ENCODE measurements at regions not wholly inside any gene's neighbourhood (a gene's known extent, or its start where the extent isn't known, plus 50 kb on each side); places are given as distances from the start of the nearest gene placed in this dataset.
"Not testable (repeated sequence)": the region's sequence is repeated elsewhere in the genome, so short reads cannot be mapped to it uniquely, and the experiment has no call there.

DNA sequence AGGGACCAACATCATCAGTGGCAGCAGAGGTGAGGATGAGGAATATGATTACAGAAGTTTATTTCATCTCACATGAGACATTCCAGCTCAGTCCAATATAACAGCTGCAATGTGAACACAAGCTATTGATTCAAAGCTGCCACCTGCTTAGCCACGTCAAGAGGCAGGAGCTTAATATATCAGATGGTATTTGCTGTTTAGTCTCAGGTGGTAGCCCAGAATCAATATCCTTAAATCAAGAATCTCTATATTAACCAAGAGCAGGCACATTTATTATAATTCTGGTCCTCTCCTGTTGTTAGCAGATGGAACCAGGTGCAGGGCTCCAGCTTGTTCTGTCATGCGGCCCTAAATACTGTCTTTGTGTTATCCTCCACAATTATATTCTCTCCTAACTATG is 431.6 kb downstream of the ICE1 start:
- Histone ChIP-seq H3K4me1 (no peaks in the 10 kb centered on the region), H3K36me3 (no peaks in the 10 kb centered on the region), H3K27ac (no peak overlapping the region), H3K4me3 (no peak overlapping the region), H3K27me3 (no peaks in the 10 kb centered on the region), H3K9me3 (no peaks in the 10 kb centered on the region)
- 69 to 94% methylated on average over 2 of the region's 2 CpGs for WGBS, 2 donors (ENCODE audit: low coverage in 1 of 2)
- TF ChIP-seq POLR2AphosphoS5 (IDR thresholded peaks at IDR 0.05) (no peak), EP300 (IDR thresholded peaks at IDR 0.05) (no peak), POLR2A (IDR thresholded peaks at IDR 0.05) (no peak)
- TF ChIP-seq, protein P1, sequence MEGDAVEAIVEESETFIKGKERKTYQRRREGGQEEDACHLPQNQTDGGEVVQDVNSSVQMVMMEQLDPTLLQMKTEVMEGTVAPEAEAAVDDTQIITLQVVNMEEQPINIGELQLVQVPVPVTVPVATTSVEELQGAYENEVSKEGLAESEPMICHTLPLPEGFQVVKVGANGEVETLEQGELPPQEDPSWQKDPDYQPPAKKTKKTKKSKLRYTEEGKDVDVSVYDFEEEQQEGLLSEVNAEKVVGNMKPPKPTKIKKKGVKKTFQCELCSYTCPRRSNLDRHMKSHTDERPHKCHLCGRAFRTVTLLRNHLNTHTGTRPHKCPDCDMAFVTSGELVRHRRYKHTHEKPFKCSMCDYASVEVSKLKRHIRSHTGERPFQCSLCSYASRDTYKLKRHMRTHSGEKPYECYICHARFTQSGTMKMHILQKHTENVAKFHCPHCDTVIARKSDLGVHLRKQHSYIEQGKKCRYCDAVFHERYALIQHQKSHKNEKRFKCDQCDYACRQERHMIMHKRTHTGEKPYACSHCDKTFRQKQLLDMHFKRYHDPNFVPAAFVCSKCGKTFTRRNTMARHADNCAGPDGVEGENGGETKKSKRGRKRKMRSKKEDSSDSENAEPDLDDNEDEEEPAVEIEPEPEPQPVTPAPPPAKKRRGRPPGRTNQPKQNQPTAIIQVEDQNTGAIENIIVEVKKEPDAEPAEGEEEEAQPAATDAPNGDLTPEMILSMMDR (IDR thresholded peaks at IDR 0.05), result no peak
- ATAC-seq, result no peak

DNA sequence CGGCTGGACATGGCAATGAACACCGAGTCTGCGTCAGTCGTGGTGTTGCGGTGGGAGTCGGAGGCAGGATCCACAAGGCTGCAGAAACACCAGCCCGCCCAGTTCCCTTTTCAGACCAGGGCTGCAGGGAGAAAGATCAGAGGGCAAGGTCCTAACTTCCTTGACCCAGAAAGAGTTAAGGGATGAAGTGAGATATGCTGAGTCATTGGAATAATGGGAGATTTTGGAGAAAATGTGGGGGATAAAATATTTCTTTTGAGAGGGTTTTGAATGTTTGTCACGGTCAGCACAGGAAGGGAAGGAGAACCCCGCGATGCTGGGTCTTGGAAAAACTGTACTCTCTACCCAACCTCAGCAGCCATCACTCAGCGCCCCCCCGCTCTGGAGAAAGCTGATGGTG is 416.0 kb downstream of the ICE1 start:
- 68 to 82% methylated on average over 6 to 10 of the region's 12 CpGs for WGBS, 2 donors (ENCODE audit: low coverage in 1 of 2)
- Histone ChIP-seq H3K9me3 (no peaks in the 10 kb centered on the region), H3K4me1 (no peaks in the 10 kb centered on the region), H3K4me3 (no peak overlapping the region), H3K36me3 (no peaks in the 10 kb centered on the region), H3K27me3 (no peaks in the 10 kb centered on the region), H3K27ac (no peak overlapping the region)
- no peak for TF ChIP-seq POLR2AphosphoS5 (IDR thresholded peaks at IDR 0.05)
- TF ChIP-seq, protein P1 (IDR thresholded peaks at IDR 0.05), result no peak
- ATAC-seq, result no peak

DNA sequence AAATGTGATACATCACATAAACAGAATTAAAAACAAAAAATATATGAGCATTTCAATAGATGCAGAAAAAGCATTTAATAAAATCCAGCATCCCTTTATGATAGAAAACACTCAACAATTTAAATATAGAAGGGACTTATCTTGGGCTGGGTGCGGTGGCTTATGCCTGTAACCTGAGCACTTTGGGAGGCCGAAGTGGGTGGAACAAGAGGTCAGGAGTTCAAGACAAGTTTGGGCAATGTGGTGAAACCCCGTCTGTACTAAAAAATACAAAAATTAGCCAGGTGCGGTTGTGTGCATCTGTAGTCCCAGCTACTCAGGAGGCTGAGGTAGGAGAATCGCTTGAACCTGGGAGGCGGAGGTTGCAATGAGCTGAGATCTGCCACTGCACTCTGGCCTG is 409.1 kb downstream of the ICE1 start:
- 89 to 90% methylated on average over 4 of the region's 6 CpGs for WGBS, 2 donors (ENCODE audit: low coverage in 1 of 2)
- not testable (repeated sequence) for H3K9me3 ChIP-seq, H3K27me3 ChIP-seq, H3K4me1 ChIP-seq, ATAC-seq, H3K4me3 ChIP-seq, H3K27ac ChIP-seq, H3K36me3 ChIP-seq

DNA sequence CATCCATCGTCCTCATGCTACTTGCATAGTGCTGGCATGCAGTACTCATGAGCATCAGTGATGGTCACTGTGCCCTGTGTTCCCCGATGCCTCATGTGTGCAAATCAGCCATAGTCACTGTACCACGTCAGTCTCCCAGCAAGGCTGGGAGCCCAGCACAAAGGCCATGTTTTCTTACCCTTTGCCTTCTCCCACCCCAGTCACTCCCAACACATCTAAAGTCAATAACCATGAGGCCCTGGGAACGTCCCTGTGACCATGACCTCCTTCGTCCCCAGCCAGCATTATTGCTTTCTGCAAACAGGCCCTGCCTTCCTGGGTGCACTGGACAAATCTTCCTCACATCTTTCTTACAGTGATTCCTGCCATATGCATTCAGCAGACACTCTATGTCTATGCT is 406.1 kb downstream of the ICE1 start:
- H3K27me3 ChIP-seq, result no peaks in the 10 kb centered on the region
- ATAC-seq, result no peak
- H3K4me3 ChIP-seq, result no peak overlapping the region
- no peak overlapping the region for H3K27ac ChIP-seq
- 70 to 96% methylated on average over 5 of the region's 5 CpGs for WGBS, 2 donors (ENCODE audit: low coverage in 1 of 2)
- H3K4me1 ChIP-seq, result peaks cover 0 to 5% (median 0%) of the 10 kb centered on the region in 3 donors
- H3K9me3 ChIP-seq, result no peaks in the 10 kb centered on the region
- no peak for TF ChIP-seq EP300 (IDR thresholded peaks at IDR 0.05)
- TF ChIP-seq, protein P1 (IDR thresholded peaks at IDR 0.05), result no peak
- TF ChIP-seq POLR2AphosphoS5 (IDR thresholded peaks at IDR 0.05), result no peak
- no peak for TF ChIP-seq POLR2A (IDR thresholded peaks at IDR 0.05)
- H3K36me3 ChIP-seq, result no peaks in the 10 kb centered on the region

DNA sequence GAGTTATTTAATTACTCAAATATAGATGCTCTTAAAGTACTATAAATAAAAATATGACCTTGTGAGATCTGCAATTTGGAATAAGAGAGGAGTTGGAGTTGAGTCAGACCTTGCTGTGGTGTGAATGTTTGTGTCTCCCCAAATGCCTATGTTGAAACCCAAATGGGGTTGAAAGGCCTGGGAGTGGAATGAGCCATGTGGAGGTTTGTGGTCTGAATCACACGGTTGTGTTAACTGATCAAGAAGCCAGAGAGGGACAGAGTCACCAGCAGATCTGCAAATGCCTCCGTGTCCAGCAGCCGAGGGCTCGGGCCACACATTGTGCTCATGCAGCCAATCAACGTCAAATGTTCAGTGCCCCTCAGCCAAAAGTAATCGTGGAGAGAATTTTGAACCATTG is 404.4 kb downstream of the ICE1 start:
- no peaks in the 10 kb centered on the region for H3K9me3 ChIP-seq
- H3K27ac ChIP-seq, result no peak overlapping the region
- H3K4me3 ChIP-seq, result no peak overlapping the region
- H3K36me3 ChIP-seq, result no peaks in the 10 kb centered on the region
- WGBS, 2 donors (ENCODE audit: low coverage in 1 of 2), result 61 to 72% methylated on average over 3 to 6 of the region's 6 CpGs
- ATAC-seq, result no peak
- TF ChIP-seq POLR2AphosphoS5 (IDR thresholded peaks at IDR 0.05) (peak; percentile 11), EP300 (IDR thresholded peaks at IDR 0.05) (no peak)
- no peaks in the 10 kb centered on the region for H3K27me3 ChIP-seq
- H3K4me1 ChIP-seq, result peaks cover 0 to 5% (median 0%) of the 10 kb centered on the region in 3 donors

DNA sequence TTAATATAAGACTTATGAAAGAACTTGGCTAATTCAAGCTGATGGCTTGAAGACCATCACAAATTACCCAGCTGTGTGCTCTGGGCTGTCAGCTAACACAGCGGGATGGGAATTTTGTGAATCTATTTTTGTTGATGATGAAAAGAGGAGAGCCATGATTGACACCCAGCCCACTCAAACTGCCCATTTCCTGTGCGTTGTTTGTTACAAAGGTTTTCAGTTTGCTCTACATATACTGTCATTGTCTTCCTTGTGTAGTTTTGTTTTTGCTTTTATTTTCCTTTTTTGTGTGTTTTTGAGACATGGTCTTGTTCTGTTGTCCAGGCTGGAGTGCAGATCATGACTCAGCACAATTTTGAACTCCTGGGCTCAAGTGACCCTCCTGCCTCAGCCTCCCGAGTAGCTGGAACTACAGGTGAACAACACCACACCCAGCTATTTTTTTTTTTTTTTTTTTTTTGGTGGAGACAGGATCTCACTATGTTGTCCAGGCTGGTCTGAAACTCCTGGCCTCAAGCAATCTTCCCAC is 400.3 kb downstream of the ICE1 start:
- no peaks in the 10 kb centered on the region for H3K9me3 ChIP-seq
- TF ChIP-seq, protein P1 (IDR thresholded peaks at IDR 0.05), result no peak
- no peak for TF ChIP-seq EP300 (IDR thresholded peaks at IDR 0.05)
- TF ChIP-seq POLR2AphosphoS5 (IDR thresholded peaks at IDR 0.05), result no peak
- no peak for TF ChIP-seq POLR2A (IDR thresholded peaks at IDR 0.05)
- no peak overlapping the region for H3K4me3 ChIP-seq
- H3K27ac ChIP-seq, result no peak overlapping the region
- H3K27me3 ChIP-seq, result no peaks in the 10 kb centered on the region
- H3K4me1 ChIP-seq, result peaks cover 0 to 5% (median 0%) of the 10 kb centered on the region in 3 donors
- no peaks in the 10 kb centered on the region for H3K36me3 ChIP-seq
- WGBS, 2 donors (ENCODE audit: low coverage in 1 of 2), result 82 to 90% methylated on average over 1 to 3 of the region's 3 CpGs
- no peak for ATAC-seq

All from gastroesophageal sphincter (tissue), 4 donors.